GM12865 (cell line): ENCODE measurements at regions not wholly inside any gene's neighbourhood (a gene's known extent, or its start where the extent isn't known, plus 50 kb on each side); places are given as distances from the start of the nearest gene placed in this dataset.
"Not testable (repeated sequence)": the region's sequence is repeated elsewhere in the genome, so short reads cannot be mapped to it uniquely, and the experiment has no call there.

Source experiments
- DNase-seq: peaks from one replicate; pipeline ENCODE4 v3.0.0; 2010; ENCODE audit warnings: low read depth
- H3K4me3 ChIP-seq: 2 replicates; pipeline ENCODE4 v1.5.1; 2011; ENCODE audit warnings: mild to moderate bottlenecking, low read depth, low read length, control low read depth
- CTCF ChIP-seq: IDR thresholded peaks from 2 replicates; pipeline ENCODE4 v1.5.1; 2011; ENCODE audit warnings: low read length, control low read depth, low read depth, inconsistent platforms; ENCODE audit not compliant: insufficient read depth; ENCODE audit errors: missing control alignments

GRCh38 chr6:69571234-69571633, 225.6 kb downstream of the LMBRD1 start:
- no peak for DNase-seq
- TF ChIP-seq CTCF = no peak
- H3K4me3 ChIP-seq = no peak overlapping the region

GRCh38 chr6:69570106-69570505, 226.7 kb downstream of the LMBRD1 start:
- no peak for DNase-seq
- H3K4me3 ChIP-seq = no peak overlapping the region
- no peak for TF ChIP-seq CTCF

- peak; percentile 1 for DNase-seq
Observed at GRCh38 chr6:69560597-69560996, 236.2 kb downstream of the LMBRD1 start.

GRCh38 chr6:69555088-69555638, 241.6 kb downstream of the LMBRD1 start:
- no peak overlapping the region for H3K4me3 ChIP-seq
- no peak for TF ChIP-seq CTCF
- no peak for DNase-seq

More at GRCh38 chr6:69560597-69560996, 236.2 kb downstream of the LMBRD1 start:
- H3K4me3 ChIP-seq = not testable (repeated sequence)

- no peak overlapping the region for H3K4me3 ChIP-seq
- TF ChIP-seq CTCF = no peak
- DNase-seq = peak; percentile 4
Observed at GRCh38 chr6:69542494-69542893, 254.3 kb downstream of the LMBRD1 start.

GRCh38 chr6:69527921-69528476, 268.8 kb downstream of the LMBRD1 start:
- DNase-seq = no peak
- TF ChIP-seq CTCF = no peak
- no peak overlapping the region for H3K4me3 ChIP-seq

GRCh38 chr6:69515480-69515879, 281.3 kb downstream of the LMBRD1 start:
- not testable (repeated sequence) for H3K4me3 ChIP-seq, DNase-seq

- no peak overlapping the region for H3K4me3 ChIP-seq
- DNase-seq = no peak
- no peak for TF ChIP-seq CTCF
Observed at GRCh38 chr6:69494595-69494994, 302.2 kb downstream of the LMBRD1 start.
